HCT116 (cell line): ENCODE measurements at regions not wholly inside any gene's neighbourhood (a gene's known extent, or its start where the extent isn't known, plus 50 kb on each side); places are given as distances from the start of the nearest gene placed in this dataset.

Experiments
- ATAC-seq: fragments of 200-7000 bp; cut with Tn5 transposase; 2 replicates; pipeline ENCODE4 v1.9.1; 2020; ENCODE audit warnings: mild to moderate bottlenecking, moderate library complexity
- BruUV-seq: library from RNA; stranded (reverse); fragments of 400-500 nt; replicated peaks from 2 replicates; lab custom pipeline; 2021; lab: Mats Ljungman, UMichigan
- CTCF ChIA-PET: fragments of 300-600 bp; sonication (Branson Sonifier 250); formaldehyde crosslinking; loops from one replicate; lab custom pipeline; 2021; ENCODE audit warnings: antibody characterized with exemption; lab: Charles Lee
- POLR2A ChIA-PET: fragments of 300-600, 350-600 bp; sonication (Branson Sonifier 250); formaldehyde crosslinking; loops from one replicate; lab custom pipeline; 2021; ENCODE audit warnings: antibody characterized with exemption; lab: Charles Lee
- RAD21 ChIA-PET, 2 experiments: fragments of 300-600 bp; sonication (Branson Sonifier 250); formaldehyde crosslinking; loops; one replicate each; lab custom pipeline; 2023; ENCODE audit warnings: low total read pairs in 2 of 2; ENCODE audit not compliant: uncharacterized antibody in 2 of 2, unreplicated experiment in 2 of 2, low non-redundant PET in 1 of 2; lab: Charles Lee
- DNase-seq: peaks from one replicate; pipeline ENCODE4 v3.0.0-alpha.2; 2010; ENCODE audit warnings: low read depth, low spot score
- H2AFZ ChIP-seq: fragments of 200-600 bp; shearing (Covaris generic), sonication (generic); 2 replicates; pipeline ENCODE4 v1.6.1; 2017; ENCODE audit warnings: low read depth, mixed run types, mixed read lengths, antibody characterized with exemption, low read length; ENCODE audit not compliant: poor library complexity, severe bottlenecking
- H3K27ac ChIP-seq: 2 replicates; pipeline ENCODE4 v1.5.1; 2012; ENCODE audit warnings: low read depth, low read length
- H3K27me3 ChIP-seq: fragments of 200-600 bp; sonication (generic); 2 replicates; pipeline ENCODE4 v1.6.1; 2016; ENCODE audit warnings: mixed run types, low read length, mixed read lengths; ENCODE audit not compliant: insufficient read depth
- H3K36me3 ChIP-seq, 2 experiments: fragments of 200-500 bp in 1 of 2; fragments of 200-600 bp in 1 of 2; sonication (Bioruptor generic) in 1 of 2; sonication (generic) in 1 of 2; 2 replicates each; pipeline versions ENCODE4 v1.5.1 to v1.6.1; 2014 to 2016; ENCODE audit warnings: low read length in 2 of 2, inconsistent platforms in 1 of 2, mixed read lengths in 1 of 2, mixed run types in 1 of 2; ENCODE audit not compliant: insufficient read depth in 2 of 2, control insufficient read depth in 1 of 2
- H3K4me1 ChIP-seq, 2 experiments: fragments of 200-600 bp in 1 of 2; sonication (generic) in 1 of 2; 2 replicates each; pipeline versions ENCODE4 v1.5.1 to v1.6.1; 2012 to 2017; ENCODE audit warnings: low read length in 2 of 2, inconsistent platforms in 1 of 2, mild to moderate bottlenecking in 1 of 2, mixed read lengths in 1 of 2, mixed run types in 1 of 2, moderate library complexity in 1 of 2; ENCODE audit not compliant: insufficient read depth in 2 of 2, control insufficient read depth in 1 of 2
- H3K4me2 ChIP-seq: fragments of 200-600 bp; sonication (generic); 2 replicates; pipeline ENCODE4 v1.6.1; 2017; ENCODE audit warnings: mixed run types, low read length, mixed read lengths
- H3K4me3 ChIP-seq, 2 experiments: fragments of 200-600 bp in 1 of 2; sonication (generic) in 1 of 2; replicated peaks in 1 of 2; 2 replicates each; pipeline ENCODE4 v1.5.1; 2011 to 2016; ENCODE audit warnings: low read length in 2 of 2, control low read depth in 1 of 2, low read depth in 1 of 2, mild to moderate bottlenecking in 1 of 2, mixed read lengths in 1 of 2, mixed run types in 1 of 2
- H3K79me2 ChIP-seq: fragments of 200-600 bp; sonication (generic); 2 replicates; pipeline ENCODE4 v1.6.1; 2017; ENCODE audit warnings: mild to moderate bottlenecking, mixed run types, low read length, moderate library complexity, mixed read lengths; ENCODE audit not compliant: insufficient read depth
- H3K9ac ChIP-seq: fragments of 200-600 bp; sonication (generic); 2 replicates; pipeline ENCODE4 v1.6.1; 2016; ENCODE audit warnings: low read length, mixed read lengths
- H3K9me2 ChIP-seq: fragments of 200-600 bp; sonication (generic), shearing (Covaris generic); 2 replicates; pipeline ENCODE4 v1.6.1; 2017; ENCODE audit warnings: mixed run types, mild to moderate bottlenecking, moderate library complexity; ENCODE audit not compliant: insufficient read depth
- H3K9me3 ChIP-seq, 2 experiments: fragments of 200-500 bp in 1 of 2; fragments of 200-600 bp in 1 of 2; sonication (Bioruptor generic) in 1 of 2; sonication (generic) in 1 of 2; 2 replicates each; pipeline ENCODE4 v1.6.1; 2014 to 2017; ENCODE audit warnings: low read length in 2 of 2, mixed read lengths in 2 of 2, inconsistent platforms in 1 of 2, low read depth in 1 of 2, mild to moderate bottlenecking in 1 of 2, mixed run types in 1 of 2, moderate library complexity in 1 of 2; ENCODE audit not compliant: control insufficient read depth in 1 of 2, insufficient read depth in 1 of 2
- H4K20me1 ChIP-seq: fragments of 200-600 bp; sonication (generic), shearing (Covaris generic); 2 replicates; pipeline ENCODE4 v1.6.1; 2017; ENCODE audit warnings: mixed run types, mild to moderate bottlenecking, moderate library complexity; ENCODE audit not compliant: insufficient read depth
- ATF3 ChIP-seq: IDR thresholded peaks from 2 replicates; pipeline ENCODE4 v1.6.1; 2012
- CBX3 ChIP-seq: IDR thresholded peaks from 2 replicates; pipeline ENCODE4 v1.6.1; 2012; ENCODE audit warnings: low read depth
- CTCF ChIP-seq, 3 experiments: fragments of 200-600 bp in 1 of 3; sonication (generic) in 1 of 3; IDR thresholded peaks in 2 of 3; conservative IDR thresholded peaks in 1 of 3; 2 replicates each; pipeline ENCODE4 v1.5.1; 2012 to 2017; ENCODE audit warnings: low read depth in 2 of 3, low read length in 2 of 3, antibody characterized with exemption in 1 of 3, borderline replicate concordance in 1 of 3, control low read depth in 1 of 3, mild to moderate bottlenecking in 1 of 3, mixed read lengths in 1 of 3, mixed run types in 1 of 3, moderate library complexity in 1 of 3; ENCODE audit not compliant: insufficient read depth in 1 of 3
- EGR1 ChIP-seq: IDR thresholded peaks from 2 replicates; pipeline ENCODE4 v1.6.1; 2012; ENCODE audit warnings: low read depth
- ELF1 ChIP-seq: IDR thresholded peaks from 2 replicates; pipeline ENCODE4 v1.6.1; 2012; ENCODE audit warnings: low read depth, borderline replicate concordance
- EZH2 ChIP-seq: fragments of 200-600 bp; sonication (generic); IDR thresholded peaks from 2 replicates; pipeline ENCODE4 v1.6.1; 2017; ENCODE audit warnings: antibody characterized with exemption, mixed run types
- FOSL1 ChIP-seq: IDR thresholded peaks from 2 replicates; pipeline ENCODE4 v1.6.1; 2012; ENCODE audit warnings: low read depth
- JUND ChIP-seq: IDR thresholded peaks from 2 replicates; pipeline ENCODE4 v1.6.1; 2012
- MAX ChIP-seq: IDR thresholded peaks from 2 replicates; pipeline ENCODE4 v1.6.1; 2012
- POLR2A ChIP-seq: IDR thresholded peaks from 2 replicates; pipeline ENCODE4 v1.7.0; 2011; ENCODE audit warnings: borderline replicate concordance; ENCODE audit not compliant: insufficient read depth, insufficient read length; ENCODE audit errors: extremely low read depth
- POLR2AphosphoS5 ChIP-seq: IDR thresholded peaks from 2 replicates; pipeline ENCODE4 v1.6.1; 2011; ENCODE audit warnings: mild to moderate bottlenecking, low read depth, low read length, moderate library complexity
- RAD21 ChIP-seq: IDR thresholded peaks from 2 replicates; pipeline ENCODE4 v1.6.1; 2012; ENCODE audit warnings: low read depth, mild to moderate bottlenecking
- REST ChIP-seq: IDR thresholded peaks from 2 replicates; pipeline ENCODE4 v1.6.1; 2012; ENCODE audit warnings: low read depth
- SIN3A ChIP-seq: IDR thresholded peaks from 2 replicates; pipeline ENCODE4 v1.6.1; 2012; ENCODE audit warnings: low read depth
- SRF ChIP-seq: IDR thresholded peaks from 2 replicates; pipeline ENCODE4 v1.6.1; 2012; ENCODE audit warnings: low read depth
- TCF7L2 ChIP-seq: IDR thresholded peaks from 2 replicates; pipeline ENCODE4 v1.7.0; 2011; ENCODE audit warnings: borderline replicate concordance, inconsistent platforms; ENCODE audit not compliant: insufficient read depth, insufficient read length; ENCODE audit errors: extremely low read depth
- YY1 ChIP-seq: IDR thresholded peaks from 2 replicates; pipeline ENCODE4 v1.6.1; 2011; ENCODE audit warnings: low read length, low read depth, moderate library complexity, mild to moderate bottlenecking; ENCODE audit not compliant: insufficient replicate concordance; ENCODE audit errors: extremely low read depth
- ZFX ChIP-seq: fragments of 450-650 bp; IDR thresholded peaks from 2 replicates; pipeline ENCODE4 v1.6.1; 2017
- intact Hi-C: fragments of 100-400 bp; cut with micrococcal nuclease; formaldehyde crosslinking; loops from 2 replicates; pipeline ENCODE4 v1.10.0; 2022

GRCh38 chr12:67047634-67048033 lies 221.5 kb upstream of the CAND1 start (continued):
- no peak for TF ChIP-seq CTCF (IDR thresholded peaks at IDR 0.05 in 2 of 3, conservative IDR thresholded peaks at IDR 0.05 in 1 of 3; ENCODE audit: borderline replicate concordance in 1 of 3, insufficient read depth in 1 of 3, low read depth in 2 of 3, low read length in 2 of 3)
- no peak for TF ChIP-seq ELF1
- no peak for TF ChIP-seq SIN3A
- TF ChIP-seq ATF3: no peak
- no peak for TF ChIP-seq POLR2A
- TF ChIP-seq ZFX: no peak
- TF ChIP-seq EZH2: no peak
- no peak for TF ChIP-seq RAD21
- TF ChIP-seq POLR2AphosphoS5: no peak
- TF ChIP-seq JUND: no peak

GRCh38 chr12:67048371-67048770 lies 220.8 kb upstream of the CAND1 start:
- H2AFZ ChIP-seq: no peak overlapping the region
- peaks cover 69% of the 10 kb centered on the region for H3K27me3 ChIP-seq
- H3K4me1 ChIP-seq: no peaks in the 10 kb centered on the region
- CTCF ChIA-PET: no interaction called here
- H3K79me2 ChIP-seq: no peaks in the 10 kb centered on the region
- no peaks in the 10 kb centered on the region for H3K36me3 ChIP-seq
- DNase-seq (no peak), ATAC-seq (no peak)
- H3K9me2 ChIP-seq: no peaks in the 10 kb centered on the region
- H3K27ac ChIP-seq: no peak overlapping the region
- POLR2A ChIA-PET: no interaction called here
- H4K20me1 ChIP-seq: no peaks in the 10 kb centered on the region
- no peak overlapping the region for H3K4me3 ChIP-seq
- H3K9ac ChIP-seq: no peak overlapping the region
- RAD21 ChIA-PET: no interaction called here
- H3K9me3 ChIP-seq: no peaks in the 10 kb centered on the region
- H3K4me2 ChIP-seq: no peak overlapping the region
- no TSS peak for BruUV-seq
- intact Hi-C loops: no loop called here
- no peak for TF ChIP-seq TCF7L2
- TF ChIP-seq ZFX: no peak
- TF ChIP-seq SIN3A: no peak
- no peak for TF ChIP-seq CTCF (IDR thresholded peaks at IDR 0.05 in 2 of 3, conservative IDR thresholded peaks at IDR 0.05 in 1 of 3; ENCODE audit: borderline replicate concordance in 1 of 3, insufficient read depth in 1 of 3, low read depth in 2 of 3, low read length in 2 of 3)
- TF ChIP-seq MAX: no peak
- TF ChIP-seq SRF: no peak
- TF ChIP-seq POLR2A: no peak
- TF ChIP-seq ELF1: no peak
- no peak for TF ChIP-seq ATF3
- TF ChIP-seq EGR1: no peak
- TF ChIP-seq YY1: no peak
- no peak for TF ChIP-seq CBX3
- TF ChIP-seq REST: no peak
- TF ChIP-seq FOSL1: no peak
